PC-9 (cell line): ENCODE measurements at regions not wholly inside any gene's neighbourhood (a gene's known extent, or its start where the extent isn't known, plus 50 kb on each side); places are given as distances from the start of the nearest gene placed in this dataset.

Experiments
- CTCF ChIP-seq: fragments of 200-600 bp; sonication (generic); conservative IDR thresholded peaks from 2 replicates; pipeline ENCODE4 v1.6.1; 2017; ENCODE audit warnings: mixed run types, antibody characterized with exemption, mild to moderate bottlenecking, moderate library complexity
- EZH2 ChIP-seq: fragments of 200-600 bp; sonication (generic); IDR thresholded peaks from 2 replicates; pipeline ENCODE4 v1.8.0; 2017; ENCODE audit warnings: antibody characterized with exemption, low read depth

GRCh38 chr14:26173581-26174110, 424.2 kb downstream of the NOVA1 start:
- TF ChIP-seq EZH2: no peak
- no peak for TF ChIP-seq CTCF
